HG03175 (cell line): ENCODE measurements at regions not wholly inside any gene's neighbourhood (a gene's known extent, or its start where the extent isn't known, plus 50 kb on each side); places are given as distances from the start of the nearest gene placed in this dataset.

Experiments used
- ATAC-seq: cut with Tn5 transposase; IDR thresholded peaks from one replicate; pipeline ENCODE4 v1.9.1; 2021; ENCODE audit warnings: mild to moderate bottlenecking, moderate library complexity; ENCODE audit not compliant: unreplicated experiment

DNA sequence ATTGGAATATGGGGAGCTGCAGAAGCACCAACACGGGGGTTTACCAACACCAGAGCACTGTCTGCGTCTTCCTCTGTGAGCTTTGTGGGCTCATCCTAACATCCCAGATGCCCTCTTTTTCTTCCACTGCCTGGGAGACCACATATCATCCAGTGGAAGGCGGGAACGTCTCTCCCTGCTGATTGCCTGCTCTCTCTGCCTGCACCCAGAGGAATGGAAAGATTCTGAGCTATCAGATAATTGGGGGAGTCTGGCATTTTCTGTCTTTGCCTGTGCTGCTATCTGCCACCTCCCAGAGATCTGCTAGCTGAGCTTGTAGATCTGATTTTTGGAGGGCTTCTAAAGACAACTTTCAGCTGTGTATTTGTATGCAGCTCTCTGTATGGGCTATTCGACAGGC is 166.2 kb upstream of the PLXNA2 start:
- no peak for ATAC-seq

DNA sequence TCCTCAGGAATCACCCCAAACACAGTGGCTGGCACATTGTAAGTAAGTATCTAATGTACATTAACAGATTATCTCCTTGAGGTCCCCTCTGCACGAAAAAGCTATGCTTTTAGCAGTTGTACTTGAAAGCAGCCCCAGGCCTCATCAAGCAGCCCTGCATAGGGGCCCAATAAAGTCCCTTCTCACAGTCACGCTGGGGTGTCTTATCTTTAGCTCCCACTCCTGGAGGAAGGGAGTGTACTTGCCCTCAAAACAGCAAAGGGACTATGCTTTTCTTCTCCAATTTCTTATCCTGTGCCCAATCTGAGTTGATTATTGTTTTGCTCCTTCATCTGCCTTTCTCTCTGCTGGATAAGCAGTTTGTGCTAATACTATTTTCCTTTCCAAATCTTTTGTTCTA is 168.8 kb upstream of the PLXNA2 start:
- no peak for ATAC-seq

DNA sequence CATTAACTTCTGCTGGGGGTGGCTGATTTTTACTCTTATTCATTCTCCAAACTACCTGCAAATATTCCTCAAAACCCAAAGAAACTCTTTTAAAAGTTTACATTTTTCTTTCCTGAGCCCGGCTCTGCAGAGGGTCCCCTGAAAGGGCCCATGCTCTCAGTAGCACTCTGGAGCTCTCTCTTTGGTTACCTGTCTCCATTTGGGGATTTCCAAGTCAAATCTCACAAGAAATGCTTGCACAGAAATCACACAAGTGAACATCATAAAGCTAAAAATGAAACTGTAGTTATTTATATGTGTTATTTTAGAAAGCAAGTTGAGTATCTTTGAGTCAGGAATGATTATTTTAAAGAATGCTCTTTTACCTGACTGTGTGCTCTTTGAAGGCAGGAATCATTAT is 174.5 kb upstream of the PLXNA2 start:
- no peak for ATAC-seq

DNA sequence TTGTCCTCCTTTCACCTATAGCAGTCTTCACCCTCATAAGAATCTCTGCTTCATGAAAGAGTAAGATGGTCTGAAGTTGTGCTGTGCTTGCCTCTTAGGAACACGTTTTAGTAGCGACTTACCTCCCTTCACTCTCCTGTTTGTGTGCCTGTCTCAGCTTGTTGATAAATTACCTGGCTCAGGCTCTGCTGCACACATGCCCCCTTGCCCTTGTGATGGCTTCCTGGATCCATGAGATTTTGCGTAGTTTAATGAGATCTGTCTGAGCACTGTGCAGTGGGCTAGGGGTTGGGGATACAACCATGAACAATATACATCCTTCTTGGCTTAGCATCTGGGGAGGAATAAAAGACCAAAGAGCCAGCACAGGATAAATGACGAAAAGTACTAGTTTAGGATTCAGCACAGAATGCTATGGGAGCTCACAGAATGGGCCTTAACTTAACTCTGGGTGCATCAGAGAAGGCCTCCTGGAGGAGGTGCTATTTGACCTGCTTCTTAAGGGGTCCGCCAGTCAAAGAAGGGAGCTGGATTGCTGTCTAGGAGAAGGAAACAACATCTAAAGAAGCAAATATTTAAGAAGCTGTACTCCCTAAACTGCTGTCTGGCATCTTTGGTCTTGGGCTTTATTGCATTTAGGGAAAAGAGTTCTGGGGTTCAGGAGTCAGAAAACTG is 175.7 kb upstream of the PLXNA2 start:
- no peak for ATAC-seq

DNA sequence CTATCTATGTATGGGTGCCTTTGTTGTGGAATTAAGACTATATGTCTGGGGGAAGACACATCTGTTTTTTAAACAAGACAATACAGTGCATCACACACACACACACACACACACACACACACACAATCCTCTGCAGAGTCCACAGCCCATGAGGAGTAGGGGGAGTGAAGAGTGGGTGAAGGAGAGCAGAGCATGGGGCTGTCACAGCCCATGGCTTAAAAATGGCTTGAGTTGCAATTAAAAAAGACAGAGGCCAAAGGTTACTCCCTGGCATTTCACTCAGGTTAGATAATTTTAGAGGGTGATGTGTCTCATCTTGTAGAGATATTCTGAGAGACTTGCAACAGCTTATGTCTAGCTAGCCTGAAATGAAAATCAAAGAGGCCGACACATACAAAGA is 176.5 kb upstream of the PLXNA2 start:
- no peak for ATAC-seq

DNA sequence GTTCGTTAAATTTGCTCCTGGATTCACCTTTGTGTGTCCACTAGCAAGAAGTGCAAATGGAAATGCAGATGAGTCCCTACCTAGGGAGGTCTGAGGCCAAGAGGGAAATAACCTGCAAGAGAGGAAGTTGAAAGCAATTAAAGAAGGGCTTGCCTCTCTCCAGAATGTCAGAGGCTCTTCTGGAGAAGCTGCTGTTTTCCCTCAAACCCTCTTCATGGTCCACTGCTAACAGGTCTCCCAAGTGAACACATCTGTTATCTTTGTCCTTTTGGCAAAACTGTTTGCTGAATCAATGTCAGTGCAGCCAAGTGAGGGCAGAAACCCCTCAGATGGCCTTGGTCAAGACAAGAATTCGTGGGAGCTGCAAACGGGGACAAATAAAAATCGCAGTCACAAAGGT is 177.3 kb upstream of the PLXNA2 start:
- ATAC-seq, result no peak

DNA sequence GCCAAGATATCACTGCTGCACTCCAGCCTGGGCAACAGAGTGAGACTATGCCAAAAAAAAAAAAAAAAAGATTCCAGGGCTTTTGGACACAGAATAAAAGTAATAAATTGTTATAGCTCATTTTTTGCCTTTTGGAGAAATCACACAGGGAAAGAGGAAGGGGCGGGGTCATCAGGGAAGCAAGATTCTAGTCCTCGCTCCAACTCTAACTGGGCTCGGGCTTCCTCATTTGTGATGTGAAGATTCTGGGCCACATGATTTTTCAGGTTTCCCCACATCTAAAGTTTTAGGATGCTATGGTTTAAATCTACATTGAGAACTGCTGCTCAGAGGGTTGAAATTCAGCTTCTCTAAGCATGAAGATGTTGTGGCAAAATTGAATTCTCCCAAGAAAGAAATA is 179.3 kb upstream of the PLXNA2 start:
- no peak for ATAC-seq

DNA sequence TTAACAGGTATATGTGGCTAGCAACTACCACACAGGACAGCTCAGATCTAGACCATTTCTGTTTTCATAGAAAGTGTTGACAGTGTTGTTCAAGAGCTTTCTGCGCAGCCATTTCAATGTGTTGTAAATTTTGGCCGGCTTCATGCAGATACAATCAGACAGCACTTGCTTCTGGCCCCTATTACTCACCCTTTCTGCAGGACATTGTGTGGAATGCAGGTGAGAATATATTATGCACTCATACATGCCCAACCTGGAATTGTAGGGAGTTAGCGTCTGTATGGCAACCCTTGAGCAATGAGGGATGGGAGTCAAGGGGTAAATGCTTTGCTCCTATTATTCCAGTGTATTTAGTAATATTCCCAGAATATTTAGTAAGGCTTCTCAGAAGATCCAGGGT is 180.9 kb upstream of the PLXNA2 start:
- ATAC-seq, result no peak

DNA sequence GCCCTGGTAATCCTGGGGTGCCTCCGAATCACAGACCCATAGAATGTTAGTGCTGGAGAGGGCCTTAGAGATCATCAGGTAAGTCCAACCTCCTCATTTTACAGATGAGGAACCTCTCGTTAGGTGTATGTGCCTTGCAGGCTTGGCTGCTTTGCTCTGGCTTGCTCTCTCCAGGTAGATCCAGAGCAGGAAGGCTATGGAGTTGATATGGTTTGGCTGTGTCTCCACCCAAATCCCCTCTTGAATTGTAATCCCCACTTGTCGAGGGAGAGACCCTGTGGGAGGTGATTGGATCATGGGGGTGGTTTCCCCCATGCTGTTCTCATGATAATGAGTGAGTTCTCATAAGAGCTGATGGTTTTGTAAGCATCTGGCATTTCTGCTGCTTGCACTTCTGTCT is 186.0 kb upstream of the PLXNA2 start:
- ATAC-seq, result no peak

DNA sequence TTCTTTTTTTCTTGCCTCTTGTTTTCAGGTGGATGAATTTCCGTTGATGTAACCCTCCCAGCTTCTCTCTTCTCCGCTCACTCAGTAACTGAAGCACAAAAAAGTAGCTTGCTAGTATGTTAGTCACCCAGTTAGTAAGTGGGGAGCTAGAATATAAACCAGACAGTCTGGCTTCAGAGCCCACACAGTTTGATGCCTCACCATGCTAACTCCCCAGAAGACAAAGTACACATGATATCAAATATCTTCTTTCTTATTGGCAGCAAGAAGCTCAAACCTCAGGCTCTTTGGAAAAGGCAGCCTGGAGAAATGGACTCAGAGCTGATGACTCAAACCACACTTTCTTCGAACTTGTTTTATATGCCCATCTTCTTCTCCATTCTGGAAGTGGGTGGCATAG is 187.5 kb upstream of the PLXNA2 start:
- ATAC-seq, result no peak

DNA sequence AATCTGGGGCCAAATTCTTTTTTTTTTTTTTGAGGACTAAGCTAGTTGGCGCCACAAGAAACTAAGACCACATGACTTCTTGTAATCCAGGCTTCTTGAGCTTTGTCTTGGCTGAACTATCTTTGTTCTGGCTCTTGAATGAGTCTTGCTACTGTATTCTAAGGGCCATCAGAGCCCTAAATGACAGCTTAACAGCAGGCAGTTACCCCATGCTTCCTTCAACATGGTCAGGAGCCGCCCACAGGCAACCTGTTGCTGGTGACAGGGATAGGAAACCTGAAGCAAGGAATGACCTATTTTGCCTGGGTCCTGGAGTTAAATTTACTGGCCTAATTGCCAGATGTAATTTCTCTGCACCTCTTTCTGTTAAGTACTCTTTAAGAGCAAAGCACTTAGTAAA is 188.2 kb upstream of the PLXNA2 start:
- no peak for ATAC-seq

DNA sequence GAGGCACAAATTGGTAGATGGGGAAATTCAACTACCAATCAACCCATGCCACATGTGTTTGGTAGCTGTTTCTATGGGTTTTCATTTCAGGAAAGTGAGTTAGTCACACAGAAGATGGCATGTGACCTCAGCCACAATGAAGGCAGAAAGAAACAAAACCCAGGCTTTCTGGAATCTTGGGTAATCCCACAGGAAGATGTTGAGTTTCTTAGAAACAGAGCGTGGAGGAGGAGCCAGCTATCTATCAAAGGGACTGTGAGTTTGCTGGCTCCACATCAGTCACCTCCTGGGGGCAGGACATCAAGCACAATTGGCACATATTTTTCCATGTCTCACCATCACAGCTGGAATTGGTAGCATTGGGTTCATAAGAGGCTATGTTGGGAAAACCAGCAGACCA is 188.9 kb upstream of the PLXNA2 start:
- no peak for ATAC-seq

DNA sequence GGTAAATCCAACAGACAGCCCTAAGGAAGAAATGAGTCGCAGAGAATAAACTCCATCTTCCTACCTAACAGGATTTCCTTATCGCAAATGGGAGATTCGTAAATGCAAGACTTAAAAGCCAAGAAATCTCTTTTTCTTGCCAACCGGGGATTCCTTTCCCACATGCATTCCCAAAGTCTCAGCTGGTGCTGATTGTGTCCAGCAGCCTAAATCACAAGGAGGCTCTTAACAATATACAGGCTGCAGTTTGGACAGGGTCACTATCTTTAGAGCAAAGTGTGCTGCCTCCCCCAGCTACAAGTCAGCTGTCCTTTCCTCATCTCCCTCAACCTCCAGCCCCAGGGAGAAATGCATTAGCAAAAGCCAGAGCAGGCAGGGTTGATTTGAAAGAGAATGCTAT is 189.8 kb upstream of the PLXNA2 start:
- no peak for ATAC-seq

DNA sequence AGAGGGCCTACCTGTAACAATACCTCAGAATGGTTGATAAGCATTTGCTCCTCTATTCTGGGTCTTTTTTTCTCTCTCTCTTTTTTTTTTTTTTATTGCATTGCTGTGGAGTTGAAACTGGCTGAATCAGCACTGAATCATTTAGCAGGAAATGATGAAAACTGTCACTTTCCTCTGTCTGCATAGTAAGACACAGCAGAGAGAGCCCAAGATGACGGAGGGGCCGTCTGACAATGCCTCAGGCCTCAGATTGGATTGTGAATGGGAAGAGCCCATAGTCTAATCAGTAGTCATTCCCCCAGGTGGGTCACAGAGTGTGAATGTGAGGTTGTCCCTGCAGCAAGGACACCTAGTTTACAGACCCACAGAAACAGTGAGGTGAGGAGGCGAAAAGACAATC is 193.2 kb upstream of the PLXNA2 start:
- ATAC-seq, result no peak

DNA sequence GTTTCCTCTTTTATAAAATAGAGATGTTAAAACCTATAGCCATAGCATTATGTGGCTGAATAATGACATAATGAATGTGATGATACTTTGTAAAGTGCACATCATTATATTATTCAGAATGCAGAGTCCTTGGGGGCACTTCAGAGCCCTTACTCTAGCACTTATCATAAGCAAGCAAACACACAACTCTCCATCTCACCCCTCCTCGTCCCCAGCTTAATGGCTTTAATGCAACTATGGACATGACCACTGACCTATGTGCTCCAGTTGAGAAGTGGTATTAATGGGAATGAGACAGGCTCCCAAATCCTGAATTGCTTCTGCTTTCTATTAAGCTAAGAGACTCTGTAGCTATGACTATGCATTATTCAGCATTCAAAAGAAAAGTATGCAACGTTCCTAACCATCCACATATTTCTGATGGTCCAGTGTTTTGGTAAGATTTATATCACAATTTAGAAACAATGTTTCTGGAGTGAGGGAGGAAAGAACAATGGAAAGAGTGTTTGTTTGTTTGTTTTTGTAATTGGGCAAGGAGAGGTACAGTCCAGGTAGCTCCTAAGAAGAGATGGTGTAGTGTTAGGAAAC is 194.0 kb upstream of the PLXNA2 start:
- ATAC-seq, result no peak

DNA sequence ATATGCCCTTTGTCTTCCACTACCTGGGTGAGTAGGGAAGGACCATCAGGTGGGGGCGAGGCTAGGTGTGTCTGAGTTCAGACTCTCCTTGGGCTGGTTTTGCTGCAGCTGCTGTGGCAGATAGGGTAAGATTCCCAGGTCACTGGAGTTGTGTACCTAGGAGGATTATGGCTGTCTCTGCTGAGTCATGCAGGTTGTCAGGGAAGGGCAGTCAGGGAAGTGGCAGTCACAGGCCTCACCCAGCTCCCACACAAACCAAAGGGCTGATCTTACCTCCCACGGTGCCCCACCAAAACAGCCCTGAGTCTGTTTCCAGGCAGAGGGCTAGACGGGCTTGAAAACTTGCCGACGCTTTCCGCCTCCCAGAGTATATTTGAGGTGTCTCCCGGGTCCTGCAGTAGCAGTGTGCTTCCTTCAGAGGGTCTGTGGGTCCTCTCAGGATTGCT is 201.6 kb upstream of the PLXNA2 start:
- ATAC-seq, result no peak

DNA sequence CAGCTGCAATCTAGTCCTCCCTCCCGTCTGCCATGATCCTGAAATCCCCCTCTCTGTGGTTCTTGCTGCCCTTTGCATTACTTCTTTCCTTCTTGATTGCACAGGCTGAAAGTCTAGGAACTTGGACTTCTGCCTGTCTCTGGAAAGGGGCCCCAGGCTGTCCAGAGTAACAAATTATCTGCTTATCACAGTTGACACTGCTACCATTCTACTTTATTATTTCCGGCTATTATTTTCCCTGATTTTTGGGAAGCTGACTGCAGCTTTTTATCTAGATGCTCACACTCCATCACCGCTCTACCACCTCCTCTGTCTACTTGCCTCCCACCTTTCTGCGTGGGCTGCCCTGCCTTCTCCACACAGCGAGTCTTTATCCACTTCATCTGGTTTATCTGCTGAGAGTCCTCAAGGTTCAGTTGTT is 202.1 kb upstream of the PLXNA2 start:
- no peak for ATAC-seq

DNA sequence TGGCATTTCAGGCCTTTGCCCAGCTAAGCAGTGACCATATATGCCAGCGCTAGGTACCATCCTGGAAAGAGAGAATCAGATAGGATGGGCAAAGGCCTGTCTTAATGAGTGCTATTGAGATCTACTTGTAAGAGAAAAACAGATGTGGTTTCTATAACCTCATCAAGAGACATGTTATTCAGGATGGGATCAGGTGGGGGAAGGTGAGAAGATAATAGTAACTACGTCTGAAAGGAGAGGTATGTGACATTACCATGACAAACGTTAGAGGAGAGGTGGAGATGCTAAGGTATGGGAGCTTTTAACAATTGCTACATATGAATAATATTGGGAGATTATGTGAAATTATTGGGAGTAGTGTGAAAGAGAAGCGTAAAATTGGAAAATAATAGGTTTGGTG is 204.2 kb upstream of the PLXNA2 start:
- no peak for ATAC-seq

DNA sequence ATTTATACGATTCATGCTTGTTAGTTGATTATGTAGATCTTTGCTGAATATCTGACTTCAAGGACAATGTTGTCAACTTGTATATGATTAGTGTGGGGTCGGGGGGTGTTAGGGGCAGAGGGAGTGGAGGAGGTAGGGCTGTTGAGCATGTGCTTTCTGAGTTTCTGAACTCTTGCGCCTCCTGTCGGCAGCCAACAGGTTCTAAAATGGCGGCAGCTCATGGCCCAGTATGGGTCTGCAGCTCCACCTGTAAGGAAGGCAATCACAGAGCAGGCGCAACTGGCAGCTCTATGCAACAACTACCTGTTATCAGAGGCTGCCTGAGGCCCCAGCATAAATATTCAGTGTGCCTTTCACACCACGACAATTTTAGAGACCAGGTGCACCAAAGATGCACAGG is 205.8 kb upstream of the PLXNA2 start:
- ATAC-seq, result no peak

DNA sequence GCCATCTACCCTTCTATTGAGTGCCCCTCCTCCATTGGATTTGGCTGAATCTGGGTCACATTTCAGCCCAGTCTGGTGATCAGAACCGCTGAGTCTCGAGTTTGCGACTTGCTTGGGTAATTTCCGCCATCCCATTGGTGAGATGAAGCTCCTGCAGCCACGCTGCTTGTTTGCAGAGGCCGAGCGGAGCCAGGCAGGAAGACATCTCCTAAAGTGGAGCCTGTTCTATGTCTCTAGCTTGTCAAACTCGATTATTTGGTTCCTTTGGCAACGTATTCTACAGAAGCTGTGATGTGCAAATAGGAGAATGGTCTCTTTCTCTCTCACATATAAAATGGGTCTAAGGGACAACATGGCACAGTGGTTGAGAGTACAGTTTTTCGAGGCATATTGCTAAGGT is 206.8 kb upstream of the PLXNA2 start:
- no peak for ATAC-seq

DNA sequence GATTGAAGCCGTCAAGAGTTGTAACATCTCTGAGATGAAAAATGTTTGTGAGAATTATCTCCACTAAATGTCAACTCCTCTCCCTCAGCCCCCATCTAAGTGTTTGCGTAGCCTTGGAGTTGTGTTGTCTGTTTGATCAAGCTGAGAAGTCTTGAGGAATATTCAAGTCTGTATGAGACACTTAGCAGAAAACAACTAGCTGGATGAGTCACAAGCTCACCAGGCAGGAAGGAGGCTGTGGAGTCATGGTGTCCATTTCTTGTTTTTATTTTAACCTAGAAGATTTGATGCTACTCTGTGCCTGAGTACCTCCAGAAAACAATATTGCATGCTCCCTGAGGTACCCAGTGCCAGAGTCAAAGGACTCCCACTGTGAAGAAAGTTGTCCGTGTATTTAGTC is 211.6 kb upstream of the PLXNA2 start:
- no peak for ATAC-seq

DNA sequence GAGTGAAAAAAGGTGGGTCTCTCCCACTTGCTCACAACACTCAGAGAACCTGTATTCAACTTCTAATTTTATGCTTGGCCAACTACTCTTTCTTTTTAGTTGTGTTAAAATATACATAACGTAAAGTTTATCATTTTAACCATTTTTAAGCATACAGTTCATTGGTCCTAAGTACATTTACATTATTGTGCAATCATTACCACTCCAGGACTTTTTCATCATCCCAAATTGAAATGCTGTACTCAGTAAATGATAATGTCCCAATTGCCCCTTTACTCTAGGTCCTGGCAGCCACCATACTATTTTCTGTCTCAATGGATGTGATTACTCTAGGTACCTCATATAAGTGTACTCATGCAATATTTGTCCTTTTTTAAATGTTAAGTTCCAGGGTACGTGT is 212.3 kb upstream of the PLXNA2 start:
- ATAC-seq, result no peak

DNA sequence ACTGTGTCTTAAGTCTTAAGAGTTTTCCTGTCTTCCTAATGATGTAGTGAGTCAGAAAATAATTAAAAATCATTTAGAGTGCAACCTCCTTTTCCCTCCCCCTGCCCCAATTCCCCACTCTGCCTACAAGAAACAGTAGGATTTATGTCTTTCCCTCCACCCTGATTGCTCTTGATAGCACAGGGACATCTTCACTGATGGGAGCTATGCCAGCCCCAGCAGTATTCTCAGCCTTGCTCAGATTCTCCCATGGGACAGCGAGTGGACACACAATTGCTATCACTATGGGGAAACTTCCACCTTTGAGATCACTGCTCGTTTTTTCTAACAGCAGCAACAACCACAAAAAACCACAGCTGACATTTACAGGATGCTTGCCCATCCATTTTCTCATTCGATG is 216.6 kb upstream of the PLXNA2 start:
- ATAC-seq, result no peak
